BJ (cell line): ENCODE measurements at regions not wholly inside any gene's neighbourhood (a gene's known extent, or its start where the extent isn't known, plus 50 kb on each side); places are given as distances from the start of the nearest gene placed in this dataset.

Experiments
- CTCF ChIA-PET: fragments of 350-600 bp; formaldehyde crosslinking; extraction: SDS; loops from one replicate; lab custom pipeline; 2021; ENCODE audit warnings: antibody characterized with exemption, inconsistent platforms; lab: Yijun Ruan, JAX
- POLR2A ChIA-PET: fragments of 300-600 bp; sonication (Branson Sonifier 250); formaldehyde crosslinking; extraction: SDS; loops from one replicate; lab custom pipeline; 2021; ENCODE audit warnings: antibody characterized with exemption; lab: Charles Lee
- DNase-seq: peaks from one replicate; pipeline ENCODE4 v3.0.0-alpha.2; 2011; ENCODE audit warnings: low read depth
- H3K27me3 ChIP-seq: 2 replicates; pipeline ENCODE4 v1.6.0; 2011; ENCODE audit warnings: low read length; ENCODE audit not compliant: control insufficient read depth, insufficient read depth
- H3K36me3 ChIP-seq: 2 replicates; pipeline ENCODE4 v1.5.1; 2011; ENCODE audit warnings: low read length; ENCODE audit not compliant: control insufficient read depth, insufficient read depth
- H3K4me3 ChIP-seq: 2 replicates; pipeline ENCODE4 v1.5.1; 2011; ENCODE audit warnings: low read depth, mild to moderate bottlenecking, control low read depth, low read length
- CTCF ChIP-seq: IDR thresholded peaks from 2 replicates; pipeline ENCODE4 v1.5.1; 2011; ENCODE audit warnings: low read depth, mild to moderate bottlenecking, control low read depth, inconsistent platforms, low read length, moderate library complexity; ENCODE audit not compliant: insufficient read depth

- H3K36me3 ChIP-seq = no peaks in the 10 kb centered on the region
- peaks cover 4% of the 10 kb centered on the region; the same call in 1 of the 2 replicates for H3K27me3 ChIP-seq
- ChIA-PET CTCF (interaction anchor here (1.1 to 1.7 kb wide), 2 partner anchors 16 to 20 kb away, joined by 3 read pairs; no protein-coding TSS in a partner anchor), POLR2A (no interaction called here)
- no peak overlapping the region for H3K4me3 ChIP-seq
- TF ChIP-seq CTCF = no peak
- no peak for DNase-seq
These were observed 174.9 kb downstream of the VAPA start for GRCh38 chr18:10088734-10089133.

GRCh38 chr18:10089881-10090280 lies 176.1 kb downstream of the VAPA start:
- ChIA-PET POLR2A (no interaction called here), CTCF (interaction anchor here (1.2 to 2.1 kb wide), 2 partner anchors 11 to 12 kb away, joined by 4 to 5 read pairs; no protein-coding TSS in a partner anchor)
- Histone ChIP-seq H3K4me3 (no peak overlapping the region), H3K27me3 (peaks cover 4% of the 10 kb centered on the region; the same call in 1 of the 2 replicates), H3K36me3 (no peaks in the 10 kb centered on the region)
- no peak for TF ChIP-seq CTCF
- no peak for DNase-seq

GRCh38 chr18:10090668-10091067 lies 176.9 kb downstream of the VAPA start:
- Histone ChIP-seq H3K4me3 (no peak overlapping the region), H3K36me3 (no peaks in the 10 kb centered on the region), H3K27me3 (peaks cover 4% of the 10 kb centered on the region; the same call in 1 of the 2 replicates)
- CTCF ChIA-PET = interaction anchor here (1.2 to 2.1 kb wide), 2 partner anchors 11 to 12 kb away, joined by 4 to 5 read pairs; no protein-coding TSS in a partner anchor
- no peak for TF ChIP-seq CTCF
- POLR2A ChIA-PET = no interaction called here
- DNase-seq = no peak

- H3K27me3 ChIP-seq = peaks cover 4% of the 10 kb centered on the region; the same call in 1 of the 2 replicates
- no peaks in the 10 kb centered on the region for H3K36me3 ChIP-seq
- POLR2A ChIA-PET = no interaction called here
- CTCF ChIA-PET = interaction anchor here (1.4 to 1.5 kb wide), 2 partner anchors 10 to 211 kb away, joined by 3 read pairs; no protein-coding TSS in a partner anchor
- H3K4me3 ChIP-seq = no peak overlapping the region
- no peak for DNase-seq
- no peak for TF ChIP-seq CTCF
These were observed 179.6 kb downstream of the VAPA start for GRCh38 chr18:10093445-10093844.

- H3K4me3 ChIP-seq = no peak overlapping the region
- CTCF ChIA-PET = no interaction called here
- TF ChIP-seq CTCF = no peak
- DNase-seq = no peak
- no peaks in the 10 kb centered on the region for H3K36me3 ChIP-seq
- peaks cover 2% of the 10 kb centered on the region; the same call in 1 of the 2 replicates for H3K27me3 ChIP-seq
- POLR2A ChIA-PET = no interaction called here
These were observed 180.3 kb downstream of the VAPA start for GRCh38 chr18:10094154-10094553.
